Naive thymus-derived CD4-positive, alpha-beta T cell (primary cell): ENCODE measurements at regions not wholly inside any gene's neighbourhood (a gene's known extent, or its start where the extent isn't known, plus 50 kb on each side); places are given as distances from the start of the nearest gene placed in this dataset.

ENCODE experiments used
- ATAC-seq: fragments of 150-1000 bp; cut with Tn5 transposase; 2 replicates; pipeline ENCODE4 v1.10.0; 2021; ENCODE audit warnings: mild to moderate bottlenecking, moderate library complexity
- CTCF ChIA-PET: fragments of 350-600 bp; sonication (Branson Sonifier 250); formaldehyde crosslinking; loops from one replicate; lab custom pipeline; 2021; ENCODE audit warnings: antibody characterized with exemption; lab: Charles Lee
- POLR2A ChIA-PET: fragments of 350-600 bp; sonication (Branson Sonifier 250); formaldehyde crosslinking; loops from one replicate; lab custom pipeline; 2021; ENCODE audit warnings: antibody characterized with exemption, inconsistent platforms; lab: Charles Lee
- DNase-seq, 9 donors: peaks; one replicate each; pipeline versions ENCODE4 v3.0.0 to v3.0.0-alpha.2; 2020 to 2022; ENCODE audit warnings: mixed read lengths in 1 of 9
- H3K27ac ChIP-seq: one replicate; pipeline ENCODE4 v1.7.0; 2013; ENCODE audit warnings: mild to moderate bottlenecking, low read depth, low read length, moderate library complexity
- H3K27me3 ChIP-seq, 2 donors: one replicate each; pipeline ENCODE4 v1.7.0; 2013; ENCODE audit warnings: low read length in 2 of 2, mild to moderate bottlenecking in 2 of 2, moderate library complexity in 2 of 2; ENCODE audit not compliant: control insufficient read depth in 2 of 2, insufficient read depth in 2 of 2
- H3K36me3 ChIP-seq, 3 experiments: 1 replicate in 2 of 3; 2 replicates in 1 of 3; pipeline ENCODE4 v1.7.0; 2013; ENCODE audit warnings: low read length in 3 of 3, mild to moderate bottlenecking in 3 of 3, moderate library complexity in 1 of 3; ENCODE audit not compliant: insufficient read depth in 3 of 3, control insufficient read depth in 2 of 3
- H3K4me1 ChIP-seq, 2 donors: one replicate each; pipeline ENCODE4 v1.7.0; 2013; ENCODE audit warnings: low read length in 2 of 2, mild to moderate bottlenecking in 2 of 2, moderate library complexity in 1 of 2; ENCODE audit not compliant: control insufficient read depth in 2 of 2, insufficient read depth in 2 of 2
- H3K4me3 ChIP-seq: 2 replicates; pipeline ENCODE4 v1.7.0; 2013; ENCODE audit warnings: mild to moderate bottlenecking, low read length
- H3K9me3 ChIP-seq, 3 experiments: 1 replicate in 2 of 3; 2 replicates in 1 of 3; pipeline ENCODE4 v1.7.0; 2013; ENCODE audit warnings: low read length in 3 of 3; ENCODE audit not compliant: control insufficient read depth in 2 of 3
- H3K27ac Mint-ChIP-seq, 9 donors: one replicate each; pipeline ENCODE4 v1.8.0; 2020 to 2022; ENCODE audit warnings: mixed read lengths in 9 of 9, mild to moderate bottlenecking in 8 of 9, moderate library complexity in 5 of 9, inconsistent platforms in 2 of 9
- H3K27me3 Mint-ChIP-seq, 5 donors: one replicate each; pipeline ENCODE4 v1.8.0; 2021 to 2022; ENCODE audit warnings: mixed read lengths in 5 of 5, mild to moderate bottlenecking in 1 of 5
- H3K36me3 Mint-ChIP-seq, 5 donors: one replicate each; pipeline ENCODE4 v1.8.0; 2020 to 2022; ENCODE audit warnings: mixed read lengths in 5 of 5, mild to moderate bottlenecking in 3 of 5, inconsistent platforms in 1 of 5
- H3K4me1 Mint-ChIP-seq, 7 donors: one replicate each; pipeline ENCODE4 v1.8.0; 2020 to 2022; ENCODE audit warnings: mixed read lengths in 7 of 7, mild to moderate bottlenecking in 3 of 7, inconsistent platforms in 1 of 7
- H3K4me3 Mint-ChIP-seq, 10 donors: one replicate each; pipeline ENCODE4 v1.8.0; 2020 to 2022; ENCODE audit warnings: mild to moderate bottlenecking in 10 of 10, mixed read lengths in 10 of 10, moderate library complexity in 6 of 10, inconsistent platforms in 2 of 10
- H3K9me3 Mint-ChIP-seq, 11 donors: one replicate each; pipeline ENCODE4 v1.8.0; 2020 to 2022; ENCODE audit warnings: mixed read lengths in 11 of 11, mild to moderate bottlenecking in 4 of 11, inconsistent platforms in 1 of 11, moderate library complexity in 1 of 11
- intact Hi-C, 2 donors: fragments of 100-400 bp; cut with micrococcal nuclease; formaldehyde crosslinking; loops; one replicate each; pipeline ENCODE4 v1.15.1; 2023

DNA sequence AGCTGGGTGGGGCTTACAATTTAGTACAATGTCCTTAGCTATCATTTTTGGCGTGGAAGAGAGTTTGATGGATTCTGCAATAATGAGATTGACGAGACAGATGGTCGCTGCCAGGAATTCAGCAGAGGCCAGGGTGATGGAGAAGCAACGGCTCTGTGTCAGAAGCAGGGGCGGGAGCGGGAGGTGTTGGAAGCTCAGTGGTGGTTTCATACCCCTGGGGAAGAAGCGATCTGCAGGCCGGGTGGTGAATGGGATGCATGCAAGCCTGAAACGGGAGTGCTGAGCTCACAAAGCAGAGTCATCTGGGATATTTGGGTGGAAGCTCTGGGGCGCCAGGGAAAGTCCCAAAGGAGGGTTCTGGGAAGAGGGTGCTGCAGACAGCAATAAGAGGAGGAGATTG lies 370.8 kb downstream of the ZNF536 start:
- Histone ChIP-seq H3K4me3 (no peak overlapping the region), H3K4me1 (no peaks in the 10 kb centered on the region), H3K9me3 (no peaks in the 10 kb centered on the region), H3K36me3 (no peaks in the 10 kb centered on the region), H3K27me3 (no peaks in the 10 kb centered on the region), H3K27ac (no peak overlapping the region)
- CTCF ChIA-PET, result interaction anchor here (0.5 to 0.6 kb wide), 2 partner anchors 638 to 1060 kb away, joined by 3 read pairs; no protein-coding TSS in a partner anchor
- POLR2A ChIA-PET, result no interaction called here
- Mint-ChIP-seq H3K4me3 (no peak overlapping the region), H3K4me1 (no peaks in the 10 kb centered on the region), H3K9me3 (peaks cover 0 to 2% (median 0%) of the 10 kb centered on the region in 11 donors), H3K36me3 (no peaks in the 10 kb centered on the region), H3K27ac (no peak overlapping the region), H3K27me3 (peaks cover 0 to 26% (median 13%) of the 10 kb centered on the region in 5 donors)
- no peak for DNase-seq
- no peak for ATAC-seq
- intact Hi-C loops, result no loop called here

DNA sequence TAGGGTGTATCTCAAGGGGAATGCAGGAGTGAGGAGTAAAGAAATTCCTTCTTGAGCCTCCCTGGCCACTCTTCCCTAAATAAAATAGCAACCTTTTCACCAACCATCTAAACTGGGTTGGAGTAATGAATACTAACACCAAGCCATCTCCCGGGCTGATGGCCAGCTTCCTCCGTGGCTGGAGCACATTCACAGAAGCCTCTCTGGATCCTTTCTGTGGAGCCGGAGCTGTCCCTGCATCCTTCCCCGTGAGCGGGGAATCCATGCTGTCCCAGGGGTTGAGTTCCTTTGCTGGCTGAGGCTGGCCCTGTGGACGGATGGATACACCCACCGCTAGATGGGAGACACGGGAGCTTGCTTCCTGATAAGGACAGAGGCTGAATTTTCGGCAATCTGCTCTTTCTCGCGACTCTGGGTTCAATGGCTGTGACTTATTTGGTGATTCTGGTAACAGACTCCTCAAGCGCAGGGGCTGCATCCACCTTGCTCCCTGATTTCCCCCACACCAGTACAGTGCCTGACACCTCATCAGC lies 370.3 kb downstream of the ZNF536 start:
- H3K4me3 ChIP-seq, result no peak overlapping the region
- H3K36me3 ChIP-seq, result no peaks in the 10 kb centered on the region
- intact Hi-C loops, result no loop called here
- Mint-ChIP-seq H3K36me3 (no peaks in the 10 kb centered on the region), H3K9me3 (peaks cover 0 to 2% (median 0%) of the 10 kb centered on the region in 11 donors), H3K27me3 (peaks cover 0 to 29% (median 13%) of the 10 kb centered on the region in 5 donors), H3K4me3 (no peak overlapping the region), H3K4me1 (no peaks in the 10 kb centered on the region), H3K27ac (no peak overlapping the region)
- POLR2A ChIA-PET, result no interaction called here
- H3K9me3 ChIP-seq, result no peaks in the 10 kb centered on the region
- CTCF ChIA-PET, result interaction anchor here (0.6 kb wide), 1 partner anchor 1061 kb away, joined by 3 read pairs; no protein-coding TSS in a partner anchor
- no peaks in the 10 kb centered on the region for H3K4me1 ChIP-seq
- DNase-seq (no peak), ATAC-seq (no peak)
- H3K27me3 ChIP-seq, result no peaks in the 10 kb centered on the region
- H3K27ac ChIP-seq, result no peak overlapping the region

DNA sequence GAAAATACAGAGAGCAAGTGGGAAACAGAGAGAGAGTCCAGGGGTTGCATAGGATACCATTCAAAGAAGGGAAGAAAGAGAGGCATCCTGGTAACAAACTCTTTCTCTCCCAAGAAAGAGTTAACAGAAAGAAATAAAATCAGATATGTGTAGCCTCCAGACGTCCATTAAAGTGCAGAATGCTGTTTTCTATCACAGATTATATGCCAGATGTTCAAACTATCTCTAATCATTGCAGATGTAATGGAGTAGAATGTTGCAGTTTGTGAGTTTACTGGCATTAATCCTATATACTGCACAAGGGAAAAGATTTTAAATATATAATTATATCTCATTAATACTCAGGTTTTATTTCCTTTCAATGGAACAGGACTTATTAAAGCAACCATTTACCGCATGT lies 369.4 kb downstream of the ZNF536 start:
- POLR2A ChIA-PET, result no interaction called here
- Histone ChIP-seq H3K36me3 (no peaks in the 10 kb centered on the region), H3K27ac (no peak overlapping the region), H3K4me1 (no peaks in the 10 kb centered on the region), H3K27me3 (no peaks in the 10 kb centered on the region), H3K4me3 (no peak overlapping the region), H3K9me3 (no peaks in the 10 kb centered on the region)
- Mint-ChIP-seq H3K27ac (no peak overlapping the region), H3K36me3 (no peaks in the 10 kb centered on the region), H3K27me3 (peaks cover 0 to 29% (median 13%) of the 10 kb centered on the region in 5 donors), H3K4me3 (no peak overlapping the region), H3K4me1 (no peaks in the 10 kb centered on the region), H3K9me3 (peaks cover 0 to 2% (median 0%) of the 10 kb centered on the region in 11 donors)
- CTCF ChIA-PET, result no interaction called here
- no peak for DNase-seq
- ATAC-seq, result no peak
- intact Hi-C loops, result no loop called here

DNA sequence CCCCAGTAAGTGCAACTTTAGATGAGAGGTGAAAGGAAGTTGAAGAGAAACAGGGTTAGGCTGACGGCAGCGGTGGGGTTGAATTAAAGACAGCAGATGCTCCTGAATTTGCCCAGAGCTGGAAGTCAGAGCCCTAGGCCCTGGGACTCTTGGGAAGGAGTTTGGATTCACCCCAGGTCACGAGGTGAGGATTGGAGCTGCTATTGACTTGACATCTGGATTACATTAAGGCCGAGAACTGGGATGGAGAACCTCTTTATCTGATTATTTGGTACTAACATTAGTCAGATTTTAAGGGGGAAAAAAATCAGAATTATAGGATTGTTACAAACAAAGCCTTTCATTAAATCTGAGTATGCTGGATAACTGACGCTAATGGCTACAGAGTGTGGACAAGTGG lies 367.2 kb downstream of the ZNF536 start:
- peaks cover 0 to 2% (median 0%) of the 10 kb centered on the region in 11 donors for H3K9me3 Mint-ChIP-seq
- H3K27me3 Mint-ChIP-seq, result peaks cover 0 to 25% (median 11%) of the 10 kb centered on the region in 5 donors
- intact Hi-C loops, result no loop called here
- ChIA-PET CTCF (no interaction called here), POLR2A (no interaction called here)
- no peak overlapping the region for H3K27ac ChIP-seq
- DNase-seq, result no peak
- ATAC-seq, result no peak
- no peaks in the 10 kb centered on the region for H3K36me3 ChIP-seq
- H3K9me3 ChIP-seq, result no peaks in the 10 kb centered on the region
- no peaks in the 10 kb centered on the region for H3K27me3 ChIP-seq
- no peak overlapping the region for H3K4me3 ChIP-seq
- no peaks in the 10 kb centered on the region for H3K4me1 ChIP-seq
- H3K4me1 Mint-ChIP-seq, result no peaks in the 10 kb centered on the region
- H3K4me3 Mint-ChIP-seq, result no peak overlapping the region
- H3K36me3 Mint-ChIP-seq, result no peaks in the 10 kb centered on the region
- H3K27ac Mint-ChIP-seq, result no peak overlapping the region

DNA sequence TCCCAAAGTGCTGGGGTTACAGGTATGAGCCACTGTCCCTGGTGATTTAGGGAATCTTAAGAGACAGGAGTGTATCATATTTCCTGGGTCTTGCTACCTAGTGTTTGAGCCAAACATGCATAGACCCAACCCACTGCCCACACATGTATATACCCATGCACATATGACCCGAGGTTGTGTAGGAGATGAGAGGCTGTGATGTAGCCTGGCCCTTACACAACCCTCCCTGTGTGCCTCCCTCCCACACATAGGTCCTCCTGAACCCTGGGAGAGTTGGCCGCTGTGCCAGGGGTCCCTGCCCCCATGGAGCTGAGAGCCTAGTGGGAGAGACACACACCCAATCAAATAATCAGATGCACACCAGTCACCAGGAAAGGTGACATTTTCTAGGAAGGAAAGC lies 365.9 kb downstream of the ZNF536 start:
- peaks cover 0 to 31% (median 9%) of the 10 kb centered on the region in 5 donors for H3K27me3 Mint-ChIP-seq
- Histone ChIP-seq H3K27ac (no peak overlapping the region), H3K9me3 (no peaks in the 10 kb centered on the region), H3K36me3 (no peaks in the 10 kb centered on the region), H3K27me3 (no peaks in the 10 kb centered on the region), H3K4me1 (no peaks in the 10 kb centered on the region), H3K4me3 (no peak overlapping the region)
- ATAC-seq (no peak), DNase-seq (no peak)
- POLR2A ChIA-PET, result no interaction called here
- H3K27ac Mint-ChIP-seq, result no peak overlapping the region
- H3K36me3 Mint-ChIP-seq, result no peaks in the 10 kb centered on the region
- intact Hi-C loops, result no loop called here
- peaks cover 0 to 2% (median 0%) of the 10 kb centered on the region in 11 donors for H3K9me3 Mint-ChIP-seq
- no peak overlapping the region for H3K4me3 Mint-ChIP-seq
- CTCF ChIA-PET, result no interaction called here
- H3K4me1 Mint-ChIP-seq, result no peaks in the 10 kb centered on the region

DNA sequence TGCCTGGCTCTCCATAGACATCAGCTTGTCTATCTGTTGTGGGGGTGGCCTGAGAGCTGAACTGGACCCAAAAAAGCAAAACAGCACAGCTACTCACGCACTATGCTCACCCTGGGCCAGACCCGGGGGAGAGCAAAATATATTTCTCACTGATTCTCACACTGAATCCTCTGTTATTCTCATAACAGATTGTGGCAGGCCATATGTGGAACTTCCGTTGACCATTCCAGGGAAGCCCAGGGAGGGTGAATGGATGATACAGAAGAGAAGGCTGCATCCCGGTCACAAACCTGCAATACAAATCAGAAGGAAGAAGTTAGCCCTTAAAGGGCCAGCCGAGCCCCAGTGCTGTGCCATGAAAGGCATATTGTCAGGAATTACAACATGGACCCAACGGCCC lies 362.5 kb downstream of the ZNF536 start:
- CTCF ChIA-PET, result no interaction called here
- no peak for DNase-seq
- Mint-ChIP-seq H3K9me3 (peaks cover 0 to 3% (median 0%) of the 10 kb centered on the region in 11 donors), H3K4me1 (peaks cover 0 to 2% (median 0%) of the 10 kb centered on the region in 7 donors), H3K4me3 (no peak overlapping the region), H3K27me3 (peaks cover 0 to 21% (median 4%) of the 10 kb centered on the region in 5 donors), H3K36me3 (no peaks in the 10 kb centered on the region), H3K27ac (no peak overlapping the region)
- no peak for ATAC-seq
- H3K4me1 ChIP-seq, result no peaks in the 10 kb centered on the region
- POLR2A ChIA-PET, result no interaction called here
- intact Hi-C loops, result no loop called here
- no peaks in the 10 kb centered on the region for H3K27me3 ChIP-seq
- no peak overlapping the region for H3K4me3 ChIP-seq
- H3K9me3 ChIP-seq, result no peaks in the 10 kb centered on the region
- no peak overlapping the region for H3K27ac ChIP-seq
- no peaks in the 10 kb centered on the region for H3K36me3 ChIP-seq

DNA sequence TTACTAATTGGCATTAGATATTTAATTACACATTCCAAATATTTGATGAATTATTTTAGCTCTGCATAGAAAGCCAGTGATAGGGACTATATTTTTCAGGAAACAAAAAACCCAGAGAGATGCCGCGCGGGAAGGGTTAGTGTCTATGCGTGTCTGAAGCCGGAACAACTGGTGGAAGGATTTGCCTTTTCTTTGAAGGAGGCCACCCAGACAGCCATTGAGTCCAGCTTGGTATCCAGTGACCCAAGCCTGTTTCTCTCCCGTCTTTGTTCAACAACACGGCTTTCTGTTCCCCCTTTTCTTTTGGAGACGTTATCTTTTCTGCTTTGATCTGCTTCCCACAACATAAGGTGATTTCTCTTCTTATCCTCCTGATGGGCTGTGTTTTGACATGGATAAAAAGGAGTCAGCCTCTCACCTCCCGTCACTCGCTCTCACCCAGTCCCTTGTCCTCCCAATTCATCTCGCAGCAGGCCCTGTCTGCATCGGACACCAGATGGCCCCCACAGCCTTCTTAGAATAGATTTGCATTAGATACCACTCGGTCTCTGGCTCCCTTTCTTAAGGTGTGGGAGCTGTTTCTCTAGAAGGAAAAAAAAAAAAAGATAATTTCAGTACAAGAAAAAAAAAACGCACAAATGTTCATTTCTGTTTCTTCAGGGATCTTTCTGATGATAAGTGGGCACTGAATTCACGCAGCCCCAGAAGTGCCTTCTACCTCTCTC lies 361.8 kb downstream of the ZNF536 start:
- CTCF ChIA-PET, result no interaction called here
- POLR2A ChIA-PET, result no interaction called here
- Histone ChIP-seq H3K4me3 (no peak overlapping the region), H3K27ac (no peak overlapping the region), H3K27me3 (no peaks in the 10 kb centered on the region), H3K36me3 (no peaks in the 10 kb centered on the region), H3K4me1 (no peaks in the 10 kb centered on the region), H3K9me3 (no peaks in the 10 kb centered on the region)
- Mint-ChIP-seq H3K27me3 (peaks cover 0 to 21% (median 4%) of the 10 kb centered on the region in 5 donors), H3K27ac (no peak overlapping the region), H3K4me3 (no peak overlapping the region), H3K36me3 (no peaks in the 10 kb centered on the region), H3K9me3 (peaks cover 0 to 3% (median 0%) of the 10 kb centered on the region in 11 donors), H3K4me1 (peaks cover 0 to 2% (median 0%) of the 10 kb centered on the region in 7 donors)
- DNase-seq (no peak), ATAC-seq (no peak)
- intact Hi-C loops, result no loop called here
